ENCODE measurements at regions not wholly inside any gene's neighbourhood (a gene's known extent, or its start where the extent isn't known, plus 50 kb on each side); places are given as distances from the start of the nearest gene placed in this dataset.

DNA sequence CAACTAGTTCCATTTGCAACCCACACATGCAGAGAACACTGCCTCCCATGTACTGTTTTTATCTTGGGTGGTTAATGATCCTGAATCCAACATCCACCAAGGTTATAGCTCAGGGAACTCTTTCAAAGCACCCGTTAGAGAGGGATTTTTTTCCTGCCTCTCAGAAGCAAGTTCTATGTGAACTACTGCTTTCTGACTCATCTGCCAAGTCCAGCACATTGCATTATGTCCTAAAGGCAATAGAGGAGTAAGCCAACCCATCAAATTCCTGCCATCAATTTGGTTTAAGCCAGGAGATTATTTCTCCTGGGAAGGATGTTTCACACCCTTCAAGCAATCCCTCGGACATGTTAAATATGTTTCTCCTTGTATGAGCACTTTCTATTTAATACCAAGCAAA is 334.5 kb downstream of the GASK1B start:
- TF ChIP-seq, protein P1, sequence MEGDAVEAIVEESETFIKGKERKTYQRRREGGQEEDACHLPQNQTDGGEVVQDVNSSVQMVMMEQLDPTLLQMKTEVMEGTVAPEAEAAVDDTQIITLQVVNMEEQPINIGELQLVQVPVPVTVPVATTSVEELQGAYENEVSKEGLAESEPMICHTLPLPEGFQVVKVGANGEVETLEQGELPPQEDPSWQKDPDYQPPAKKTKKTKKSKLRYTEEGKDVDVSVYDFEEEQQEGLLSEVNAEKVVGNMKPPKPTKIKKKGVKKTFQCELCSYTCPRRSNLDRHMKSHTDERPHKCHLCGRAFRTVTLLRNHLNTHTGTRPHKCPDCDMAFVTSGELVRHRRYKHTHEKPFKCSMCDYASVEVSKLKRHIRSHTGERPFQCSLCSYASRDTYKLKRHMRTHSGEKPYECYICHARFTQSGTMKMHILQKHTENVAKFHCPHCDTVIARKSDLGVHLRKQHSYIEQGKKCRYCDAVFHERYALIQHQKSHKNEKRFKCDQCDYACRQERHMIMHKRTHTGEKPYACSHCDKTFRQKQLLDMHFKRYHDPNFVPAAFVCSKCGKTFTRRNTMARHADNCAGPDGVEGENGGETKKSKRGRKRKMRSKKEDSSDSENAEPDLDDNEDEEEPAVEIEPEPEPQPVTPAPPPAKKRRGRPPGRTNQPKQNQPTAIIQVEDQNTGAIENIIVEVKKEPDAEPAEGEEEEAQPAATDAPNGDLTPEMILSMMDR (IDR thresholded peaks at IDR 0.05): no peak
- no peak for TF ChIP-seq EP300 (IDR thresholded peaks at IDR 0.05)
- no peak for TF ChIP-seq POLR2A (IDR thresholded peaks at IDR 0.05)

Data from sigmoid colon (tissue), 4 donors.